PC-3 (cell line): ENCODE measurements at regions not wholly inside any gene's neighbourhood (a gene's known extent, or its start where the extent isn't known, plus 50 kb on each side); places are given as distances from the start of the nearest gene placed in this dataset.

ENCODE experiments used
- ATAC-seq: fragments of 200-7000 bp; cut with Tn5 transposase; 2 replicates; pipeline ENCODE4 v1.9.1; 2020; ENCODE audit warnings: mild to moderate bottlenecking, moderate library complexity
- BruUV-seq: library from RNA; stranded (reverse); fragments of 400-500 nt; replicated peaks from 2 replicates; lab custom pipeline; 2021; lab: Mats Ljungman, UMichigan
- CTCF ChIA-PET: fragments of 300-600 bp; sonication (Branson Sonifier 250); formaldehyde crosslinking; loops from one replicate; lab custom pipeline; 2022; ENCODE audit warnings: antibody characterized with exemption; lab: Charles Lee
- POLR2A ChIA-PET: fragments of 300-600 bp; sonication (Branson Sonifier 250); formaldehyde crosslinking; loops from one replicate; lab custom pipeline; 2022; ENCODE audit warnings: antibody characterized with exemption; ENCODE audit not compliant: unreplicated experiment; lab: Charles Lee
- DNase-seq: peaks from one replicate; pipeline ENCODE4 v3.0.0-alpha.2; 2015
- H2AFZ ChIP-seq: fragments of 300-600 bp; sonication (generic); 2 replicates; pipeline ENCODE4 v1.6.0; 2016; ENCODE audit warnings: antibody characterized with exemption, low read length
- H3F3A ChIP-seq: fragments of 300-600 bp; sonication (generic); one replicate; pipeline ENCODE4 v1.6.0; 2017; ENCODE audit warnings: antibody characterized with exemption, low read length, control low read depth, mild to moderate bottlenecking; ENCODE audit not compliant: unreplicated experiment
- H3K27ac ChIP-seq: fragments of 300-600 bp; sonication (generic); 2 replicates; pipeline ENCODE4 v1.5.1; 2016; ENCODE audit warnings: mild to moderate bottlenecking, low read length
- H3K27me3 ChIP-seq: fragments of 300-600 bp; sonication (generic); 2 replicates; pipeline ENCODE4 v1.6.1; 2016; ENCODE audit warnings: low read length, mixed read lengths
- H3K36me3 ChIP-seq: fragments of 300-600 bp; sonication (generic); 2 replicates; pipeline ENCODE4 v1.6.1; 2016; ENCODE audit warnings: low read depth, mixed run types, low read length, mixed read lengths
- H3K4me1 ChIP-seq: fragments of 300-600 bp; sonication (generic); 2 replicates; pipeline ENCODE4 v1.5.1; 2016; ENCODE audit warnings: low read length; ENCODE audit not compliant: insufficient read depth
- H3K4me2 ChIP-seq: fragments of 300-600 bp; sonication (generic); 2 replicates; pipeline ENCODE4 v1.6.0; 2016; ENCODE audit warnings: low read length
- H3K4me3 ChIP-seq: fragments of 300-600 bp; sonication (generic); 2 replicates; pipeline ENCODE4 v1.5.1; 2016; ENCODE audit warnings: mild to moderate bottlenecking, low read length, mixed read lengths
- H3K79me2 ChIP-seq: fragments of 300-600 bp; sonication (generic); 2 replicates; pipeline ENCODE4 v1.6.1; 2017; ENCODE audit warnings: low read length, mixed read lengths
- H3K9ac ChIP-seq: fragments of 300-600 bp; sonication (generic); 2 replicates; pipeline ENCODE4 v1.6.0; 2016; ENCODE audit warnings: mild to moderate bottlenecking, low read length
- H3K9me2 ChIP-seq: fragments of 300-600 bp; sonication (generic); replicated peaks from 2 replicates; pipeline ENCODE4 v1.6.1; 2016; ENCODE audit warnings: mixed run types, low read length, mixed read lengths
- H3K9me3 ChIP-seq: fragments of 300-600 bp; sonication (generic); 2 replicates; pipeline ENCODE4 v1.6.1; 2016; ENCODE audit warnings: low read length, mixed read lengths
- H4K20me1 ChIP-seq: fragments of 300-600 bp; sonication (generic); 2 replicates; pipeline ENCODE4 v1.6.1; 2016; ENCODE audit warnings: low read length, mixed read lengths
- EZH2 ChIP-seq: fragments of 300-600 bp; sonication (generic); IDR thresholded peaks from one replicate; pipeline ENCODE4 v1.6.1; 2017; ENCODE audit warnings: antibody characterized with exemption, mild to moderate bottlenecking, low read length; ENCODE audit not compliant: unreplicated experiment
- EZH2phosphoT487 ChIP-seq: fragments of 300-600 bp; sonication (generic); IDR thresholded peaks from 2 replicates; pipeline ENCODE4 v1.6.1; 2018; ENCODE audit warnings: mild to moderate bottlenecking, antibody characterized with exemption, low read length, borderline replicate concordance
- intact Hi-C: fragments of 100-400 bp; cut with micrococcal nuclease; formaldehyde crosslinking; loops from 2 replicates; pipeline ENCODE4 v1.9.0; 2023
- TF ChIP-seq, protein P1 (sequence below): fragments of 300-600 bp; sonication (generic); conservative IDR thresholded peaks from 2 replicates; pipeline ENCODE4 v1.5.1; 2017; ENCODE audit warnings: antibody characterized with exemption, low read depth, mild to moderate bottlenecking, low read length

DNA sequence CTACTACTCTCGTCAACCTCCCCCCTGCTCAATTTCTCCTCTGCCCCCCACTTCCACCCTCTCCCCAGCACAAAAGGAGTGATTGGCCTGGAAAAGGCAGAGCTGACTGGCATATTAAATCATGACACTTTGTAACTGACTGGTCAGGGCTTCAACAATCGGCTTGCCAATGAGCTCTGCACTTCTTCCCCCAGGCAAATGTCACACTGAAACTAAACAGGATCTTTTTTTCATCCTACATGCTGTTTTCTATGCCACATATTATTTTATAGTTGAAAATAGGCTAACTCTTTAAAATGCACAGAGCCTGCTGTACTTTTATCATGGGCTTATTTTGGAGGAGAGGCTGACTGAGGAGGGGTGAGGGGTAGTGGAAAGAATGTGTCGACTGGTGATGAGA, 295.2 kb downstream of the TCF7L2 start:
- H3K79me2 ChIP-seq: no peaks in the 10 kb centered on the region
- POLR2A ChIA-PET: no interaction called here
- H3K4me1 ChIP-seq: no peaks in the 10 kb centered on the region
- H3K36me3 ChIP-seq: no peaks in the 10 kb centered on the region
- no peak overlapping the region for H3K27ac ChIP-seq
- DNase-seq (no peak), ATAC-seq (no peak)
- H3F3A ChIP-seq: no peaks in the 10 kb centered on the region
- no peaks in the 10 kb centered on the region for H3K27me3 ChIP-seq
- H3K4me3 ChIP-seq: no peak overlapping the region
- H3K9me3 ChIP-seq: no peaks in the 10 kb centered on the region
- H3K9ac ChIP-seq: no peak overlapping the region
- H2AFZ ChIP-seq: no peak overlapping the region
- BruUV-seq: no TSS peak
- H4K20me1 ChIP-seq: no peaks in the 10 kb centered on the region
- TF ChIP-seq EZH2phosphoT487 (no peak), EZH2 (no peak)
- TF ChIP-seq, protein P1, sequence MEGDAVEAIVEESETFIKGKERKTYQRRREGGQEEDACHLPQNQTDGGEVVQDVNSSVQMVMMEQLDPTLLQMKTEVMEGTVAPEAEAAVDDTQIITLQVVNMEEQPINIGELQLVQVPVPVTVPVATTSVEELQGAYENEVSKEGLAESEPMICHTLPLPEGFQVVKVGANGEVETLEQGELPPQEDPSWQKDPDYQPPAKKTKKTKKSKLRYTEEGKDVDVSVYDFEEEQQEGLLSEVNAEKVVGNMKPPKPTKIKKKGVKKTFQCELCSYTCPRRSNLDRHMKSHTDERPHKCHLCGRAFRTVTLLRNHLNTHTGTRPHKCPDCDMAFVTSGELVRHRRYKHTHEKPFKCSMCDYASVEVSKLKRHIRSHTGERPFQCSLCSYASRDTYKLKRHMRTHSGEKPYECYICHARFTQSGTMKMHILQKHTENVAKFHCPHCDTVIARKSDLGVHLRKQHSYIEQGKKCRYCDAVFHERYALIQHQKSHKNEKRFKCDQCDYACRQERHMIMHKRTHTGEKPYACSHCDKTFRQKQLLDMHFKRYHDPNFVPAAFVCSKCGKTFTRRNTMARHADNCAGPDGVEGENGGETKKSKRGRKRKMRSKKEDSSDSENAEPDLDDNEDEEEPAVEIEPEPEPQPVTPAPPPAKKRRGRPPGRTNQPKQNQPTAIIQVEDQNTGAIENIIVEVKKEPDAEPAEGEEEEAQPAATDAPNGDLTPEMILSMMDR: no peak
- no peak overlapping the region for H3K4me2 ChIP-seq
- CTCF ChIA-PET: no interaction called here
- intact Hi-C loops: no loop called here
- H3K9me2 ChIP-seq: no peaks in the 10 kb centered on the region

DNA sequence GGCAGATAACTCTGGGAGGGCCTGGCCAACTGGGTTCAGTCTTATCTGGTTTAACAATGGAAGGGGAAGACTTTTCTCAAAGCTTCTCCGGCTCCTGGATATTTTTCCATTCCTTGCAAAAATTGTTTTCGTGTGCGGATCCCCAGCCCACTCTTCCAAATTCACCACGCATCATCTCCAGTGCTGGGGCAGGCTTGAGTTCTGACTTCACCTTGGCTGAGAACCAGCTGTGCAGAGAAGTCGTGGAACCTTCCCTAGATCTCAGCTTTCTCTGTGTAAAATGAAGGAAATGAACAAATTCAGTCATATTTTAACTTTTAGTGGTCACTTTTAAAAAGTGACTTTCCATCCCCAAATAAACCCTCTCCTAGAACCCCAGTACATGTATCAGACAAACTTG, 297.0 kb downstream of the TCF7L2 start:
- no peak overlapping the region for H2AFZ ChIP-seq
- 0 out of 2 replicates have a peak, but pooled peaks cover 4% of the 10 kb centered on the region for H3K27me3 ChIP-seq
- ATAC-seq (no peak), DNase-seq (no peak)
- ChIA-PET CTCF (no interaction called here), POLR2A (no interaction called here)
- no peaks in the 10 kb centered on the region for H3F3A ChIP-seq
- no TSS peak for BruUV-seq
- H3K27ac ChIP-seq: no peak overlapping the region
- H3K4me2 ChIP-seq: no peak overlapping the region
- TF ChIP-seq EZH2 (no peak), EZH2phosphoT487 (no peak)
- TF ChIP-seq, protein P1: no peak
- H3K4me1 ChIP-seq: no peaks in the 10 kb centered on the region
- no peaks in the 10 kb centered on the region for H4K20me1 ChIP-seq
- no peaks in the 10 kb centered on the region for H3K9me3 ChIP-seq
- H3K4me3 ChIP-seq: no peak overlapping the region
- H3K36me3 ChIP-seq: no peaks in the 10 kb centered on the region
- H3K9ac ChIP-seq: no peak overlapping the region
- no peaks in the 10 kb centered on the region for H3K79me2 ChIP-seq
- no peaks in the 10 kb centered on the region for H3K9me2 ChIP-seq
- intact Hi-C loops: no loop called here

- Histone ChIP-seq H2AFZ (no peak overlapping the region), H3K9me2 (no peaks in the 10 kb centered on the region), H3K36me3 (no peaks in the 10 kb centered on the region), H3K4me2 (no peak overlapping the region), H3K9me3 (no peaks in the 10 kb centered on the region), H3K4me3 (no peak overlapping the region), H3K27ac (no peak overlapping the region), H4K20me1 (no peaks in the 10 kb centered on the region), H3K9ac (no peak overlapping the region), H3K4me1 (no peaks in the 10 kb centered on the region), H3K27me3 (peaks cover 9% of the 10 kb centered on the region; the same call in 1 of the 2 replicates), H3K79me2 (no peaks in the 10 kb centered on the region), H3F3A (no peaks in the 10 kb centered on the region)
- no peak for DNase-seq
- POLR2A ChIA-PET: no interaction called here
- intact Hi-C loops: no loop called here
- no TSS peak for BruUV-seq
- no peak for ATAC-seq
- TF ChIP-seq, protein P1: no peak
- no peak for TF ChIP-seq EZH2
- TF ChIP-seq EZH2phosphoT487: no peak
- CTCF ChIA-PET: no interaction called here
These were observed 299.9 kb upstream of the HABP2 start for GRCh38 chr10:113252650-113253618.
